ENCODE measurements at regions not wholly inside any gene's neighbourhood (a gene's known extent, or its start where the extent isn't known, plus 50 kb on each side); places are given as distances from the start of the nearest gene placed in this dataset.

DNA sequence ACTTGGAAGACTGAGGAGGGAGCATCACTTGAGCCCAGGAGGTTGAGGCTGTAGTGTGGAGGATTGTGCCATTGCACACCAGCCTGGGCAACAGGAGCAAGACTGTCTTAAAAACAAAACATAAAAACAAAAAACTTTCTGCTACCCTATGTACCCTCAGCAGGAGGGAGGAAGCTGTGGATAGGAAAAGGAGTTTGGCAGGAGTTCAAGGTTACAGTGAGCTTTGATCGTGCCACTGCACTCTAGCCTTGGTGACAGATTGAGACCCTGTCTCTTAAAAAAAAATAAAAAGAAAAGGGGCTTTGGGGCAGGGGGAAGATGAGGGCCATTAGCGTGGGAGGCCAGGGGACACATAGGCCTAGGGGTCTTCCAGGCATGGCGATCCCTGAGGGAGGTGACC, 135.7 kb downstream of the DHX35 start:
- H3K27me3 ChIP-seq (replicated peaks in 1 of 4; ENCODE audit: control insufficient read depth in 3 of 4, extremely low read depth in 1 of 4, insufficient read depth in 3 of 4, low read length in 3 of 4) = no peaks in the 10 kb centered on the region
- H4K8ac ChIP-seq (ENCODE audit: extremely low read depth, insufficient read depth, low read length) = no peak overlapping the region
- no peak overlapping the region for H3K14ac ChIP-seq (ENCODE audit: insufficient read length)
- no peak overlapping the region for H3K4ac ChIP-seq (replicated peaks; ENCODE audit: insufficient read length, low read depth, low read length)
- H2BK15ac ChIP-seq (ENCODE audit: low read length) = no peak overlapping the region
- H4K20me1 ChIP-seq (replicated peaks in 1 of 2; ENCODE audit: control insufficient read depth in 1 of 2, insufficient read depth in 2 of 2, low read length in 2 of 2) = no peaks in the 10 kb centered on the region
- H2BK12ac ChIP-seq (ENCODE audit: low read depth, low read length) = no peak overlapping the region
- H2BK20ac ChIP-seq (ENCODE audit: low read length) = no peak overlapping the region
- H2BK120ac ChIP-seq (replicated peaks; ENCODE audit: low read depth, low read length) = no peak overlapping the region
- H3K4me2 ChIP-seq (ENCODE audit: insufficient read depth in 1 of 2, low read depth in 2 of 2, low read length in 2 of 2) = no peak overlapping the region
- no peaks in the 10 kb centered on the region for H3K9me3 ChIP-seq (ENCODE audit: insufficient read depth in 2 of 2, low read depth in 1 of 2, low read length in 1 of 2)
- no peak overlapping the region for H2AFZ ChIP-seq (ENCODE audit: low read length)
- ChIA-PET POLR2A (ENCODE audit: partially characterized antibody) (interaction anchor here (1.0 kb wide), 1 partner anchor 12 kb away, joined by 3 read pairs; no protein-coding TSS in a partner anchor), CTCF (ENCODE audit: partially characterized antibody) (interaction anchor here (1.0 kb wide), 1 partner anchor 16 kb away, joined by 4 read pairs; no protein-coding TSS in a partner anchor)
- no peaks in the 10 kb centered on the region for H3K79me1 ChIP-seq (ENCODE audit: low read depth, low read length)
- no peaks in the 10 kb centered on the region; the same call in 1 of the 2 replicates for H3K23me2 ChIP-seq (ENCODE audit: low read depth, low read length)
- H4K5ac ChIP-seq (ENCODE audit: insufficient read length, low read depth, low read length) = no peak overlapping the region
- no peak overlapping the region for H3K18ac ChIP-seq (ENCODE audit: extremely low read depth, low read length)
- H3K4me3 ChIP-seq (ENCODE audit: extremely low read depth in 1 of 4, insufficient read depth in 2 of 4, low read depth in 3 of 4, low read length in 4 of 4) = no peak overlapping the region
- H3K56ac ChIP-seq (replicated peaks; ENCODE audit: insufficient read length, low read depth, low read length) = no peak overlapping the region
- no peak overlapping the region for H3K27ac ChIP-seq (ENCODE audit: low read depth, low read length)
- no peaks in the 10 kb centered on the region for H3K79me2 ChIP-seq (ENCODE audit: control insufficient read depth in 1 of 2, insufficient read depth in 2 of 2, low read length in 2 of 2)
- H2AK5ac ChIP-seq (ENCODE audit: low read depth, low read length) = no peak overlapping the region
- FAIRE-seq (no peak), DNase-seq (ENCODE audit: low read depth in 1 of 2, low spot score in 2 of 2) (no peak)
- H3K36me3 ChIP-seq (ENCODE audit: control insufficient read depth in 2 of 4, insufficient read depth in 4 of 4, low read length in 3 of 4) = no peaks in the 10 kb centered on the region
- H3K9ac ChIP-seq (replicated peaks in 1 of 4; ENCODE audit: extremely low read depth in 1 of 4, low read depth in 3 of 4, low read length in 3 of 4) = no peak overlapping the region
- WGBS, 2 experiments (ENCODE audit: extremely low coverage in 1 of 2, insufficient coverage in 1 of 2, insufficient read length in 1 of 2, insufficient replicate concordance in 2 of 2, low coverage in 1 of 2, low lambda C conversion rate in 2 of 2, missing lambda C conversion rate in 1 of 2) = 87% methylated on average over 3 of the region's 3 CpGs; no CpG with 5 or more reads in 1 of the 2 experiments
- no peak overlapping the region for H3K23ac ChIP-seq (ENCODE audit: insufficient read length)
- H3K4me1 ChIP-seq (replicated peaks in 1 of 4; ENCODE audit: control insufficient read depth in 3 of 4, insufficient read depth in 4 of 4, low read length in 3 of 4) = no peaks in the 10 kb centered on the region
- H4K91ac ChIP-seq (replicated peaks; ENCODE audit: insufficient read length, low read length) = no peak overlapping the region
- H2BK5ac ChIP-seq (ENCODE audit: low read depth, low read length) = no peak overlapping the region
- TF ChIP-seq, protein P1, sequence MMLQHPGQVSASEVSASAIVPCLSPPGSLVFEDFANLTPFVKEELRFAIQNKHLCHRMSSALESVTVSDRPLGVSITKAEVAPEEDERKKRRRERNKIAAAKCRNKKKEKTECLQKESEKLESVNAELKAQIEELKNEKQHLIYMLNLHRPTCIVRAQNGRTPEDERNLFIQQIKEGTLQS (IDR thresholded peaks at IDR 0.05; ENCODE audit: insufficient read depth, low read depth, low read length) = no peak
- TF ChIP-seq CTBP2 (IDR thresholded peaks at IDR 0.05; ENCODE audit: borderline replicate concordance, insufficient read depth, insufficient read length, low read length) (no peak), EGR1 (IDR thresholded peaks at IDR 0.05; ENCODE audit: borderline replicate concordance, low read depth, low read length) (no peak), KDM4A (IDR thresholded peaks at IDR 0.05; ENCODE audit: low read depth, low read length, severe bottlenecking) (no peak), KDM5A (IDR thresholded peaks at IDR 0.05; ENCODE audit: low read length) (no peak), SIN3A (conservative IDR thresholded peaks at IDR 0.05 in 1 of 2, IDR thresholded peaks at IDR 0.05 in 1 of 2; ENCODE audit: low read depth in 1 of 2, low read length in 2 of 2) (no peak), CBX5 (IDR thresholded peaks at IDR 0.05; ENCODE audit: low read depth, low read length) (no peak), JUND (IDR thresholded peaks at IDR 0.05; ENCODE audit: low read length) (no peak), ZNF274 (IDR thresholded peaks at IDR 0.05; ENCODE audit: borderline replicate concordance, extremely low read depth, low read length) (no peak), FOSL1 (IDR thresholded peaks at IDR 0.05; ENCODE audit: insufficient read depth, low read depth, low read length) (no peak), SP4 (IDR thresholded peaks at IDR 0.05; ENCODE audit: low read length) (no peak), SAP30 (IDR thresholded peaks at IDR 0.05; ENCODE audit: insufficient read depth, insufficient replicate concordance, low read length) (no peak), TAF7 (optimal IDR thresholded peaks at IDR 0.05; ENCODE audit: borderline replicate concordance, low read depth, low read length) (no peak)
